BJ (cell line): ENCODE measurements at regions not wholly inside any gene's neighbourhood (a gene's known extent, or its start where the extent isn't known, plus 50 kb on each side); places are given as distances from the start of the nearest gene placed in this dataset.
"Not testable (repeated sequence)": the region's sequence is repeated elsewhere in the genome, so short reads cannot be mapped to it uniquely, and the experiment has no call there.

Experiments
- CTCF ChIA-PET: fragments of 350-600 bp; formaldehyde crosslinking; extraction: SDS; loops from one replicate; lab custom pipeline; 2021; ENCODE audit warnings: antibody characterized with exemption, inconsistent platforms; lab: Yijun Ruan, JAX
- POLR2A ChIA-PET: fragments of 300-600 bp; sonication (Branson Sonifier 250); formaldehyde crosslinking; extraction: SDS; loops from one replicate; lab custom pipeline; 2021; ENCODE audit warnings: antibody characterized with exemption; lab: Charles Lee
- DNase-seq: peaks from one replicate; pipeline ENCODE4 v3.0.0-alpha.2; 2011; ENCODE audit warnings: low read depth
- H3K27me3 ChIP-seq: 2 replicates; pipeline ENCODE4 v1.6.0; 2011; ENCODE audit warnings: low read length; ENCODE audit not compliant: control insufficient read depth, insufficient read depth
- H3K36me3 ChIP-seq: 2 replicates; pipeline ENCODE4 v1.5.1; 2011; ENCODE audit warnings: low read length; ENCODE audit not compliant: control insufficient read depth, insufficient read depth
- H3K4me3 ChIP-seq: 2 replicates; pipeline ENCODE4 v1.5.1; 2011; ENCODE audit warnings: low read depth, mild to moderate bottlenecking, control low read depth, low read length
- CTCF ChIP-seq: IDR thresholded peaks from 2 replicates; pipeline ENCODE4 v1.5.1; 2011; ENCODE audit warnings: low read depth, mild to moderate bottlenecking, control low read depth, inconsistent platforms, low read length, moderate library complexity; ENCODE audit not compliant: insufficient read depth

DNA sequence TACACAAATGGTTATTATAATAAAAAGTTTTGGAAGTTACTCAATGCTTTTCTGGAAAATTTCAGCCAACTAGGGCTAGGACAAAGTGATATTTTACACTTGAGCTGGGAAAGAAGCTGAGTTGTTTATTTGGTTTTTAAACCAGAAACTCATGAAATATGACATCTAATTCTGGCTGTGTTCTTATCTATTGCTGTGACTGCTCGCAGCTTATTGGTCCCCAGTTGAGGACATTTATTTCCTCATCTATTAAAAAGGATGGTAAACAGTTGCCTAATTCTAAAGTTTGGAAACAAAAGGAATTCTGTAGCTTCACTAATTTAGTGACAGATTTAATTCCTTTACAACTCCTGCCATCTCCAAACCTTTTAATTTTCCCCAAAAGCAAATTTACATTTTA lies 487.6 kb upstream of the IL12A start:
- CTCF ChIA-PET: interaction anchor here (0.7 to 2.3 kb wide), 2 partner anchors 32 to 179 kb away, joined by 3 to 6 read pairs; no protein-coding TSS in a partner anchor
- H3K36me3 ChIP-seq: no peaks in the 10 kb centered on the region
- H3K27me3 ChIP-seq: no peaks in the 10 kb centered on the region
- TF ChIP-seq CTCF: no peak
- DNase-seq: no peak
- no peak overlapping the region for H3K4me3 ChIP-seq
- POLR2A ChIA-PET: no interaction called here

DNA sequence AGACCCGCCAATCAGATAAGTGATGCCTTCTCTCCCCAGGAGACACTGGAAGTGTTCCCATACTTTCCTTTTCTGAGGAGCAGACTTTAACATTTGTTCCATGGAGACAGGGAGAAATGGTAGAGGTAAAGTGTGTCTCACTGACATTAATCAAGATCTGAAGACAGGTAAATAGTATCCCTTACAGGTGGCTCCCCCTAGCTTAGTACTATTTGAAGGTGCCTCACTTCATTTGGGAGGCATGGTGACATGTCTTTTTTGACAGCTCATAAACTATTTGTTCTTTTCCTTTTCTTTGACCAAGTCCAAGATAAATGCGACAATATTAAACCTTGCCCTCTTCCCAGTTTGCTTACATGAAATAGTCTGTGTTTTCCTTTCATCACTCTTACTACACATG lies 485.6 kb upstream of the IL12A start:
- H3K27me3 ChIP-seq: no peaks in the 10 kb centered on the region
- CTCF ChIA-PET: no interaction called here
- no peak overlapping the region for H3K4me3 ChIP-seq
- no peak for DNase-seq
- no peak for TF ChIP-seq CTCF
- POLR2A ChIA-PET: no interaction called here
- no peaks in the 10 kb centered on the region for H3K36me3 ChIP-seq

DNA sequence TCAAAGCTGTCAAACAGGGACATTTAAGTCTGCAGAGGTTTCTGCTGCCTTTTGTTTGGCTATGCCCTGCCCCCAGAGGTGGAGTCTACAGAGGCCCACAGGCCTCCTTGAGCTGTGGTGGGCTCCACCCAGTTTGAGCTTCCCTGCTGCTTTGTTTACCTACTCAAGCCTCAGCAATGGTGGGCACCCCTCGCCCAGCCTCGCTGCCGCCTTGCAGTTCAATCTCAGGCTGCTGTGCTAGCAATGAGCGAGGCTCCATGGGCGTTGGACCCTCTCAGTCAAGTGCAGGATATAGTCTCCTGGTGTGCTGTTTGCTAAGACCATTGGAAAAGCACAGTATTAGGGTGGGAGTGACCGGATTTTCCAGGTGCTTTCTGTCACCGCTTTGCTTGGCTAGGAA lies 477.6 kb upstream of the IL12A start:
- H3K4me3 ChIP-seq, DNase-seq, H3K27me3 ChIP-seq, POLR2A ChIA-PET, H3K36me3 ChIP-seq, CTCF ChIA-PET: not testable (repeated sequence)

DNA sequence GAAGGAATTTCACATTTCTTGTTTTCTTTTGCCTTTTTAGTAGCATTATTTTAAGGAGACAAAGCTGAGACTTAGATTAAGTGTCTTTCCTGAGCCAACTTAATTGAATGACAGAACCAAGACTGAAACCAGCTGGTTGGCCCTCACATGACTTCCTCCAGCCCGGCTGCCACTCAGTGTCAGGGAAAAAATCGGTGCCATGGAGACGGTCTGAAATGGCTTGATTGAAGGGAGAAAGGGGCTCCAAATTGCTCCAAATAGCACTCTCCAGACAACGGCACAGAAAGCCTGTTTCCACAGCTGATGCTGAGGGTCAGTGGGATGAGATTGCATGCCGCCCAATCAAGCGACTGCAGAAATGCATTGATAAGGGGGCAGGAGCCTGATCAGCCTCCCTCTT lies 475.2 kb upstream of the IL12A start:
- TF ChIP-seq CTCF: no peak
- ChIA-PET CTCF (no interaction called here), POLR2A (no interaction called here)
- DNase-seq: no peak
- Histone ChIP-seq H3K36me3 (no peaks in the 10 kb centered on the region), H3K4me3 (no peak overlapping the region), H3K27me3 (no peaks in the 10 kb centered on the region)

GRCh38 chr3:159513867-159514380 lies 474.7 kb upstream of the IL12A start:
- peak; percentile 30 for DNase-seq
- POLR2A ChIA-PET: no interaction called here
- CTCF ChIA-PET: no interaction called here
- no peak for TF ChIP-seq CTCF
- H3K27me3 ChIP-seq: no peaks in the 10 kb centered on the region
- no peak overlapping the region for H3K4me3 ChIP-seq
- H3K36me3 ChIP-seq: no peaks in the 10 kb centered on the region

- Histone ChIP-seq H3K4me3 (no peak overlapping the region), H3K27me3 (no peaks in the 10 kb centered on the region), H3K36me3 (no peaks in the 10 kb centered on the region)
- POLR2A ChIA-PET: no interaction called here
- CTCF ChIA-PET: no interaction called here
- DNase-seq: no peak
- TF ChIP-seq CTCF: no peak
Measured at GRCh38 chr3:159517105-159517504, 471.5 kb upstream of the IL12A start.
